Activated CD8-positive, alpha-beta memory T cell treated with anti-CD3 and anti-CD28 coated beads, Interleukin-2, amount 10 ng/mL, durations not matched to agents 7 days and 5 days (primary cell): ENCODE measurements at regions not wholly inside any gene's neighbourhood (a gene's known extent, or its start where the extent isn't known, plus 50 kb on each side); places are given as distances from the start of the nearest gene placed in this dataset.
"Not testable (repeated sequence)": the region's sequence is repeated elsewhere in the genome, so short reads cannot be mapped to it uniquely, and the experiment has no call there.

Source experiments
- ATAC-seq: fragments of 150-1000 bp; cut with Tn5 transposase; one replicate; pipeline ENCODE4 v1.10.0; 2021; ENCODE audit warnings: moderate library complexity
- CTCF ChIA-PET: fragments of 350-600 bp; sonication (Branson Sonifier 250); formaldehyde crosslinking; loops from one replicate; lab custom pipeline; 2021; ENCODE audit warnings: antibody characterized with exemption; lab: Charles Lee
- DNase-seq: peaks from one replicate; pipeline ENCODE4 v3.0.0-alpha.2; 2020
- H3K27ac Mint-ChIP-seq: one replicate; pipeline ENCODE4 v1.8.0; 2021; ENCODE audit warnings: mild to moderate bottlenecking, mixed read lengths
- H3K27me3 Mint-ChIP-seq: one replicate; pipeline ENCODE4 v1.8.0; 2021; ENCODE audit warnings: mixed read lengths
- H3K36me3 Mint-ChIP-seq: one replicate; pipeline ENCODE4 v1.8.0; 2021; ENCODE audit warnings: mild to moderate bottlenecking, mixed read lengths
- H3K4me1 Mint-ChIP-seq: one replicate; pipeline ENCODE4 v1.8.0; 2021; ENCODE audit warnings: mixed read lengths
- H3K4me3 Mint-ChIP-seq: one replicate; pipeline ENCODE4 v1.8.0; 2021; ENCODE audit warnings: mild to moderate bottlenecking, moderate library complexity, mixed read lengths
- H3K9me3 Mint-ChIP-seq: one replicate; pipeline ENCODE4 v1.8.0; 2022; ENCODE audit warnings: low read depth, mixed read lengths

DNA sequence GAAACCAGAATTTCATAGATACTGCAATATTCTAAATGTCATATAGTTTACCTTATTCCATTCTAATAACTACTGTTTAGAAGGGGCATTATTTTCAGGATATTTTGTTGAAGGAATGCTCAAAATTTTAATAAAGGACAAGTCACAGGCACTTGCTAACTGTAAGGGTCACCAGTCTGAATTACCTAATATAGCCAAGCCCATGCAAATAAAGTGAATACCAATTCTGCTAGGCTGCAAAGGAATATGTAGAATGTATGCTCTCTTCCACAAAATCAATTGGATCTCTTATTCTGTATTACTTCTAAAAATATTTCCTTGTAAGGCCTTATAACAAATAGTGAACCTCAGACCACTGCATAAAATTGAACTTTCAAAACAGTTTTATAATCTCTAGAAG, 52.3 kb upstream of the FAT4 start:
- CTCF ChIA-PET: no interaction called here
- no peaks in the 10 kb centered on the region for H3K4me1 Mint-ChIP-seq
- DNase-seq: no peak

DNA sequence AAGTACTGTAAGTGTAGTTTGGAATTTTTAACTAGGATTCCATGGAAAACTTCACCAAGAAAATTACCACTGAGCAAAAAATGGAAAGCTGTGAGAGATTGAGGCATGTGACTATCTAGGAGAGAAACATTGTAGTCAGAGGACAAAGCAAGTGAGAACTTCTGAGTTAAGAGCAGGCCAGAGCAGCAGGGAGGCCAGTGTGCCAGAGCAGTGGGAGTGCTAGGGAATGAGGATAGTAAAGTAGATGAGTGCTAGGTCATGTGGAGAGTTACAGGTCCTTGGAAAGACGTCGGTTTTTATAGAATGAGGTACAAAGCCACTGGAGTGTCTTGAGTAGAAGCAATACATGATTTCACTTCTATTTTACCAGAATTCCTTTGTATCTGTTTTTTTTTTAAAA, 52.7 kb upstream of the FAT4 start:
- Mint-ChIP-seq H3K27ac (no peak overlapping the region), H3K4me1 (no peaks in the 10 kb centered on the region), H3K27me3 (no peaks in the 10 kb centered on the region), H3K9me3 (no peaks in the 10 kb centered on the region), H3K4me3 (no peak overlapping the region), H3K36me3 (no peaks in the 10 kb centered on the region)
- ATAC-seq (no peak), DNase-seq (no peak)
- CTCF ChIA-PET: no interaction called here

More for the DNA sequence above, 52.3 kb upstream of the FAT4 start:
- Mint-ChIP-seq H3K4me3 (no peak overlapping the region), H3K27ac (no peak overlapping the region), H3K27me3 (no peaks in the 10 kb centered on the region), H3K9me3 (no peaks in the 10 kb centered on the region), H3K36me3 (no peaks in the 10 kb centered on the region)
- ATAC-seq: no peak

DNA sequence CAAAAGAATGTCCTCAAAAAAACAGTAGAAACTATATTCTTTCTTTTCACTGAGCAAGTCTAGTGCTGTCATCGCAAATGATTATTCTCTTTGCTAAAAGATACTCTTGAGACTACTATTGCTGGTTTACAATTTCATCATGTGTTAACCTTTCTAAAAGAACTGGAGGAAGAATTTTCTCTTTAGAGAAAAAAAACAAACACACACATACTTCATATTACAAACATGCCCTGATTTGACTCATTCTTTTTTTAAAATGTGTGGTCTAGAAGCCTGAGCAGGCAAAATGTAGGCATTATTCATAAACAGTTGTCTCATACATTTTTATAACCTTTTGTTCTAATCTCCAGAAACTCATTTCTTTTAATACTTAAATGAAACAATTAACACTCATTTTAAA, 60.6 kb upstream of the FAT4 start:
- DNase-seq (no peak), ATAC-seq (no peak)
- CTCF ChIA-PET: no interaction called here
- Mint-ChIP-seq H3K9me3 (no peaks in the 10 kb centered on the region), H3K36me3 (no peaks in the 10 kb centered on the region), H3K4me1 (no peaks in the 10 kb centered on the region), H3K4me3 (no peak overlapping the region), H3K27ac (no peak overlapping the region), H3K27me3 (no peaks in the 10 kb centered on the region)

- Mint-ChIP-seq H3K27ac (no peak overlapping the region), H3K27me3 (no peaks in the 10 kb centered on the region), H3K4me3 (no peak overlapping the region), H3K36me3 (no peaks in the 10 kb centered on the region), H3K4me1 (no peaks in the 10 kb centered on the region), H3K9me3 (peaks cover 2% of the 10 kb centered on the region)
- DNase-seq: no peak
- CTCF ChIA-PET: no interaction called here
- no peak for ATAC-seq
Observed at GRCh38 chr4:125244848-125245450, 69.8 kb upstream of the FAT4 start.

DNA sequence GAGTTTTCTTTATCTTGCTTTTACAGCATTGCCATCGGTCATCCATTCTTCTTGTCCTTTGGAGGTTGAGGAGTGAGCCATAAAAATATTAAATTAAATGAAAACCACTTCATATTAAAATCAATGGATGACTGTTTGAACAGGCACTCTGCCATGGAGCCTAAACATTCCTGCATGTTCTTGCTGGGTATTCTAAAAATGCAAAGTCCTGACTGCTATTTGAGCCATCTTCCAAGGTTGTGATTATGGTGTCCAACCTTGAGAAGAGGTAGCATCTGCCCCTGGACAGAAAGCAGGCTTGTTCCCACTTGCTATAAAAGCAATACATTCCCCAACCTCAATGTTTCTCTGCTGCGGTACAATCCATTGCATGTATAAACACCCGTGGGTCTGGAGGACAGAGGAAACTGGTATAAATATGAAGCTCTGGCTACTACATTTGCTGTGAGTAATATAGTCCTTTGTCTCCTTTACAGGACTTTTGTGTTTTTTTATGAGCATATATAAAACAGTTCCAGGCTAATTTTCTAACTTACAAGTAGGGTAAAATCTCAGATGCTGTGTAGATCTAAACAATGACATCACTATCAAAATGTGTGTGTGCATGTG, 70.9 kb upstream of the FAT4 start:
- ATAC-seq (no peak), DNase-seq (no peak)
- H3K27me3 Mint-ChIP-seq: no peaks in the 10 kb centered on the region
- no peaks in the 10 kb centered on the region for H3K36me3 Mint-ChIP-seq
- peaks cover 2% of the 10 kb centered on the region for H3K9me3 Mint-ChIP-seq
- H3K4me3 Mint-ChIP-seq: no peak overlapping the region
- no peaks in the 10 kb centered on the region for H3K4me1 Mint-ChIP-seq
- H3K27ac Mint-ChIP-seq: no peak overlapping the region
- CTCF ChIA-PET: no interaction called here

DNA sequence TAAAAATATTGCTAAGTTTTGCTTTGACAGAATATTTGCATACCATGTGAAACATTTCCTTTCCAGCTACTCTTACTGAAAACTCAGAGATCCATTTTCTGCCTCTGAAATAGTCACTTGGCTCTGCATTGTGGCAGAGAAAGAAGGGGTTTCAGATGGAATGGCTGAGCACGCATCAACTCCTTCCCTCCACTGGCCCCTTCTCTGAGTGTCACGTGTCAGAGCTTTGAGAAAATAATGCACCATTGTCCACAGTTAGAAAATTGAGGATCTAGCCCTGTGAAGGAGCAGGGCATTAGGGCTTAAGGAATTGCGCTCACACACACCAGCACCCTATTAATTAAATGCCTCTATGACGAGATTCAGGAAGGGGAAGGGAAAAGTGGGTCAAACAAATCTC, 78.8 kb upstream of the FAT4 start:
- CTCF ChIA-PET: no interaction called here
- Mint-ChIP-seq H3K27me3 (no peaks in the 10 kb centered on the region), H3K27ac (no peak overlapping the region), H3K36me3 (no peaks in the 10 kb centered on the region), H3K4me3 (no peak overlapping the region), H3K9me3 (peaks cover 4% of the 10 kb centered on the region), H3K4me1 (no peaks in the 10 kb centered on the region)
- ATAC-seq (no peak), DNase-seq (no peak)

DNA sequence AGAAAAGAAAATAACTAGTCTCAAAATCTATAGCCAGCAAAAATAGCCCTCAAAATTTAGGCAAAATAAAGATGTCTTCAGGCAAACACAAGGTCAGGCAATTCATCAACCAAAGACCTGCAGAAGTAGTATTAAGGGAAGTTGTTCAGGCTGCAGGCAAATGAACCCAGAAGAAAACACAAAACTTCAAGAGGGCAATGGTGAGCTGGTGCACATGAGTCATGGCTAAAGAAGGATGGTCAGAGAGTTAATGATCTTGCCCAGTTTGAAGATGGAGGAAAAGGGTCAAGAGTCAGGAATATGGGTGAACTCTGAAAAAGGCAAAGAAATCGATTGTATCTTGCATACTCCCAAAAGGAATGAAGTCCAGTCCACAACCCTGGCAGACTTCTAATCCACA, 83.1 kb upstream of the FAT4 start:
- CTCF ChIA-PET: no interaction called here
- Mint-ChIP-seq H3K27ac (no peak overlapping the region), H3K27me3 (no peaks in the 10 kb centered on the region), H3K36me3 (no peaks in the 10 kb centered on the region), H3K9me3 (peaks cover 4% of the 10 kb centered on the region), H3K4me3 (no peak overlapping the region), H3K4me1 (no peaks in the 10 kb centered on the region)
- no peak for ATAC-seq
- no peak for DNase-seq

GRCh38 chr4:125229596-125230058, 85.1 kb upstream of the FAT4 start:
- Mint-ChIP-seq H3K9me3 (peaks cover 2% of the 10 kb centered on the region), H3K4me1 (no peaks in the 10 kb centered on the region), H3K27ac (no peak overlapping the region), H3K36me3 (no peaks in the 10 kb centered on the region), H3K4me3 (no peak overlapping the region), H3K27me3 (no peaks in the 10 kb centered on the region)
- DNase-seq (no peak), ATAC-seq (no peak)
- CTCF ChIA-PET: no interaction called here

DNA sequence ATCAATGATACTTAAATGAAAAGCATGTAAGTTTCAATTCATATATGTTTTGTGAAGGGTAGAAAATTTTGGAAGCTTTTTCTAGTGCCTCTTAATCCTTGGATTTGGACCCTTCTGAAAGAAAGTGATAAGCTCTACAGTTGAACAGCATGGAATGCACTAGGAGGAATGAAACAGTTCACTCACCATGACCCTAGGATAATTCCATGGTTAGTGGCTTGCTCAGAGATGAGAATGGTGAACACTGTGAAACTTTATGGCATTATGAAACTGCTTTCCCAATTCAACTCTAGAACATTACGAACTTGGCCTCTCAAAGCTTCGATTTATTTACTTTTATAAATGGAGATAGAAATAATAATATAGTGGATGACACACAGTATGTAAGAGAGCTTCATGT, 88.9 kb upstream of the FAT4 start:
- Mint-ChIP-seq H3K4me1 (no peaks in the 10 kb centered on the region), H3K27me3 (no peaks in the 10 kb centered on the region)

DNA sequence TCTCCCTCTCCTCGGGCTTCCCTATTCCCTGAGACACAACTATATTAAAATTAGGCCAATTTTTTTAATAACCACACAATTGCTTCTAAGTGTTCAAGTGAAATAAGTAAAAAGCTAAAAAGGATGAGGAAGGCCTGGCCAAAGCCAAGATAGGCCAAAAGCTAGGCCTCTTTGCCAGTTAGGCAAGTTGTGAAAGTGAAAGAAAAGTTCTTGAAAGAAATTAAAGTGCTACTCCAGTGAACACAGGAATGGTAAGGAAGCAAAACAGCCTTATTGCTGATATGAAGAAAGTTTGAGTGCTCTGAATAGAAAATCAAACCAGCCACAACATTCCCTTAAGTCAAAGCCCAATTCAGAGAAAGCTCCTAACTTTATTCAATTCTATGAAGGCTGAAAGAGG, 114.2 kb upstream of the FAT4 start:
- H3K36me3 Mint-ChIP-seq: no peaks in the 10 kb centered on the region
- ATAC-seq (no peak), DNase-seq (no peak)
- H3K27ac Mint-ChIP-seq: no peak overlapping the region
- no peak overlapping the region for H3K4me3 Mint-ChIP-seq
- peaks cover 4% of the 10 kb centered on the region for H3K9me3 Mint-ChIP-seq
- CTCF ChIA-PET: no interaction called here
- no peaks in the 10 kb centered on the region for H3K27me3 Mint-ChIP-seq
- H3K4me1 Mint-ChIP-seq: no peaks in the 10 kb centered on the region

More for the DNA sequence above, 88.9 kb upstream of the FAT4 start:
- Mint-ChIP-seq H3K4me3 (no peak overlapping the region), H3K27ac (no peak overlapping the region), H3K9me3 (no peaks in the 10 kb centered on the region), H3K36me3 (no peaks in the 10 kb centered on the region)
- no peak for DNase-seq
- ATAC-seq: no peak
- CTCF ChIA-PET: no interaction called here

DNA sequence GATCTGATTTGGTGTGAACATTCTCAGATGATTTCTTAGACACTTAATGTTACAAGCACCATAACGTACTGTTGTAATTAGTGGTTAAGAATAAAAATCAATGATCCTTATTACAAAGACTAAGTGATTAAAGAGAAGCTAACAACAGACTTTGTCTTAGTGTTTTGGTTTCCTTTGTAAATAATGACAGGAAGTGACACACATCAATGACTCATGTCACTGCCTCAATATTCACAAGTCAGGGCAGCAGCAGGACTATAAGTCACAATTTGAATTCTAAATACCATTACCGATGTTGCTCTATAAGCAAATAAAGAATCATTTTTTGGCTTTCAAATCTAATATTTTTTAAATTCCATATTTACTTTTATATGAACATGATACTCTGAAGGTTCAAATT, 115.8 kb upstream of the FAT4 start:
- H3K9me3 Mint-ChIP-seq: peaks cover 4% of the 10 kb centered on the region
- no peaks in the 10 kb centered on the region for H3K27me3 Mint-ChIP-seq
- H3K4me3 Mint-ChIP-seq: no peak overlapping the region
- no peak overlapping the region for H3K27ac Mint-ChIP-seq
- no peak for ATAC-seq
- H3K36me3 Mint-ChIP-seq: no peaks in the 10 kb centered on the region
- H3K4me1 Mint-ChIP-seq: no peaks in the 10 kb centered on the region
- no peak for DNase-seq
- CTCF ChIA-PET: no interaction called here

- H3K27ac Mint-ChIP-seq, H3K4me1 Mint-ChIP-seq, H3K27me3 Mint-ChIP-seq, CTCF ChIA-PET, H3K4me3 Mint-ChIP-seq, ATAC-seq, DNase-seq, H3K36me3 Mint-ChIP-seq, H3K9me3 Mint-ChIP-seq: not testable (repeated sequence)
Observed at GRCh38 chr4:125191874-125192459, 122.8 kb upstream of the FAT4 start.

DNA sequence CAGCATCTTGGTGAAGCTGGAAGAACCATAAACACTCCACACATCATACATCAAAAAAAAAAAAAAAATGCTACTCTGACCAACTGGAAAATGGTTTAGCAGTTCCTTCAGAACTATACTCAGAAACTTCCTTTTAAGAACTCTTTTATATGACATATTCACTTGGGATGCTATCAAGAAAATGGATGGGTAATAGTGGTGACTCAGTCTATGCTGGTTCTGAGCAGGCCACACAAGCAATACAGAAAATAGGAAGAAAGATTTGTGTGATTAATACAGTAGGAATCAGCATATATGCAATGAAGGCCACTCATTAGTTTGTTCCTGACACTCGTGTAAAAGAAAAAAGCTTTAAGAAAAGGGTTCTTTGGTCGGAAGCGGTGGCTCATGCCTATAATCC, 123.5 kb upstream of the FAT4 start:
- H3K4me1 Mint-ChIP-seq: no peaks in the 10 kb centered on the region
- peaks cover 1% of the 10 kb centered on the region for H3K36me3 Mint-ChIP-seq
- H3K4me3 Mint-ChIP-seq: no peak overlapping the region
- no peak overlapping the region for H3K27ac Mint-ChIP-seq
- CTCF ChIA-PET: no interaction called here
- DNase-seq: no peak
- no peak for ATAC-seq
- H3K27me3 Mint-ChIP-seq: no peaks in the 10 kb centered on the region
- H3K9me3 Mint-ChIP-seq: peaks cover 5% of the 10 kb centered on the region
